IMR-90 (cell line): ENCODE measurements at regions not wholly inside any gene's neighbourhood (a gene's known extent, or its start where the extent isn't known, plus 50 kb on each side); places are given as distances from the start of the nearest gene placed in this dataset.
"Not testable (repeated sequence)": the region's sequence is repeated elsewhere in the genome, so short reads cannot be mapped to it uniquely, and the experiment has no call there.

ENCODE experiments used
- ATAC-seq: fragments of 200-7000 bp; cut with Tn5 transposase; 2 replicates; pipeline ENCODE4 v1.9.1; 2020; ENCODE audit warnings: low read depth, mild to moderate bottlenecking, moderate library complexity
- BruUV-seq: library from RNA; stranded (reverse); fragments of 400-500 nt; replicated peaks from 2 replicates; lab custom pipeline; 2021; lab: Mats Ljungman, UMichigan
- CTCF ChIA-PET: fragments of 300-600 bp; formaldehyde crosslinking; extraction: SDS; loops from one replicate; lab custom pipeline; 2021; ENCODE audit warnings: antibody characterized with exemption; lab: Yijun Ruan, JAX
- POLR2A ChIA-PET: fragments of 300-600 bp; sonication (Branson Sonifier 250); formaldehyde crosslinking; loops from one replicate; lab custom pipeline; 2022; ENCODE audit warnings: antibody characterized with exemption; ENCODE audit not compliant: unreplicated experiment; lab: Charles Lee
- DNase-seq: peaks from one replicate; pipeline ENCODE4 v3.0.0; 2013
- H2AFZ ChIP-seq: replicated peaks from 2 replicates; pipeline ENCODE3; 2013; ENCODE audit warnings: low read length, mild to moderate bottlenecking; ENCODE audit not compliant: poor library complexity
- H2AK5ac ChIP-seq: 2 replicates; pipeline ENCODE4 v1.6.1; 2013; ENCODE audit warnings: low read depth, low read length, inconsistent platforms
- H2AK9ac ChIP-seq: replicated peaks from 2 replicates; pipeline ENCODE3; 2013; ENCODE audit warnings: mild to moderate bottlenecking, low read depth, low read length, moderate library complexity; ENCODE audit not compliant: poor library complexity
- H2BK120ac ChIP-seq: 2 replicates; pipeline ENCODE4 v1.6.1; 2013; ENCODE audit warnings: low read depth, low read length, inconsistent platforms
- H2BK15ac ChIP-seq: 3 replicates; pipeline ENCODE4 v1.6.1; 2013; ENCODE audit warnings: low read depth, low read length, inconsistent platforms
- H2BK20ac ChIP-seq: 2 replicates; pipeline ENCODE4 v1.6.1; 2013; ENCODE audit warnings: low read depth, mild to moderate bottlenecking, inconsistent platforms, low read length, moderate library complexity
- H2BK5ac ChIP-seq: 2 replicates; pipeline ENCODE4 v1.6.1; 2013; ENCODE audit warnings: mild to moderate bottlenecking, low read depth, low read length, inconsistent platforms; ENCODE audit not compliant: poor library complexity, severe bottlenecking
- H3K14ac ChIP-seq: replicated peaks from 2 replicates; pipeline ENCODE4 v1.6.1; 2013; ENCODE audit warnings: low read depth, low read length, inconsistent platforms
- H3K18ac ChIP-seq: 2 replicates; pipeline ENCODE4 v1.6.1; 2013; ENCODE audit warnings: low read depth, low read length, control low read depth
- H3K23ac ChIP-seq: 2 replicates; pipeline ENCODE4 v1.6.1; 2013; ENCODE audit warnings: low read depth, low read length, inconsistent platforms
- H3K27ac ChIP-seq: 2 replicates; pipeline ENCODE4 v1.5.1; 2013; ENCODE audit warnings: mild to moderate bottlenecking, control low read depth, low read length; ENCODE audit not compliant: insufficient read depth
- H3K27me3 ChIP-seq: 2 replicates; pipeline ENCODE4 v1.6.1; 2013; ENCODE audit warnings: low read length; ENCODE audit not compliant: control insufficient read depth, insufficient read depth
- H3K36me3 ChIP-seq: 2 replicates; pipeline ENCODE4 v1.6.1; 2013; ENCODE audit warnings: low read length, mixed read lengths; ENCODE audit not compliant: control insufficient read depth, insufficient read depth
- H3K4ac ChIP-seq: 2 replicates; pipeline ENCODE4 v1.6.1; 2013; ENCODE audit warnings: low read depth, low read length, inconsistent platforms
- H3K4me1 ChIP-seq: 2 replicates; pipeline ENCODE4 v1.6.1; 2013; ENCODE audit warnings: low read length, mixed read lengths; ENCODE audit not compliant: control insufficient read depth, insufficient read depth
- H3K4me2 ChIP-seq: 2 replicates; pipeline ENCODE4 v1.6.1; 2013; ENCODE audit warnings: low read depth, mild to moderate bottlenecking, control low read depth, low read length, moderate library complexity
- H3K4me3 ChIP-seq: 2 replicates; pipeline ENCODE4 v1.5.1; 2013; ENCODE audit warnings: low read depth, mild to moderate bottlenecking, control low read depth, low read length, moderate library complexity; ENCODE audit not compliant: insufficient read depth
- H3K56ac ChIP-seq: 2 replicates; pipeline ENCODE4 v1.6.1; 2013; ENCODE audit warnings: low read length, inconsistent platforms; ENCODE audit not compliant: insufficient read depth; ENCODE audit errors: extremely low read depth
- H3K79me1 ChIP-seq, 2 experiments: 2 replicates each; pipeline ENCODE4 v1.6.1; 2013; ENCODE audit warnings: low read length in 2 of 2, inconsistent platforms in 1 of 2, low read depth in 1 of 2
- H3K9ac ChIP-seq: 2 replicates; pipeline ENCODE4 v1.6.1; 2013; ENCODE audit warnings: low read depth, low read length, control low read depth
- H3K9me1 ChIP-seq: 2 replicates; pipeline ENCODE4 v1.6.1; 2013; ENCODE audit warnings: low read length, inconsistent platforms; ENCODE audit not compliant: insufficient read depth
- H3K9me3 ChIP-seq: 2 replicates; pipeline ENCODE4 v1.6.1; 2013; ENCODE audit warnings: low read length; ENCODE audit not compliant: control insufficient read depth, insufficient read depth
- H4K20me1 ChIP-seq: 2 replicates; pipeline ENCODE4 v1.6.1; 2013; ENCODE audit warnings: low read length, inconsistent platforms; ENCODE audit not compliant: insufficient read depth
- H4K5ac ChIP-seq: 2 replicates; pipeline ENCODE4 v1.6.1; 2013; ENCODE audit warnings: mild to moderate bottlenecking, low read depth, low read length, control low read depth
- H4K8ac ChIP-seq, 2 experiments: 2 replicates each; pipeline ENCODE4 v1.6.1; 2013; ENCODE audit warnings: low read depth in 2 of 2, low read length in 2 of 2, control low read depth in 1 of 2, inconsistent platforms in 1 of 2
- H4K91ac ChIP-seq: 2 replicates; pipeline ENCODE4 v1.6.1; 2013; ENCODE audit warnings: low read depth, low read length, inconsistent platforms; ENCODE audit not compliant: insufficient read depth
- WGBS, 2 experiments: methylation state at CpG; one replicate each; pipeline versions ENCODE4 v1.1.5 to v1.1.7; 2013; ENCODE audit warnings: missing lambda C conversion rate in 2 of 2; ENCODE audit not compliant: insufficient read length in 1 of 2; ENCODE audit errors: extremely low coverage in 2 of 2; 5-methylcytosine and 5-hydroxymethylcytosine counted together
- dilution Hi-C: fragments of 300-500 bp; cut with HindIII; formaldehyde crosslinking; loops from one replicate; pipeline ENCODE4 v1.14.3; 2018; ENCODE audit warnings: low sequenced_read_pairs; ENCODE audit not compliant: unreplicated experiment
- in situ Hi-C: fragments of 300-500 bp; cut with MboI; formaldehyde crosslinking; loops from 3 replicates; pipeline ENCODE4 v1.14.3; 2019; ENCODE audit warnings: low sequenced_read_pairs, inconsistent platforms, mixed read lengths
- intact Hi-C: fragments of 100-400 bp; cut with micrococcal nuclease; formaldehyde crosslinking; loops from 2 replicates; pipeline ENCODE4 v1.10.0; 2022

DNA sequence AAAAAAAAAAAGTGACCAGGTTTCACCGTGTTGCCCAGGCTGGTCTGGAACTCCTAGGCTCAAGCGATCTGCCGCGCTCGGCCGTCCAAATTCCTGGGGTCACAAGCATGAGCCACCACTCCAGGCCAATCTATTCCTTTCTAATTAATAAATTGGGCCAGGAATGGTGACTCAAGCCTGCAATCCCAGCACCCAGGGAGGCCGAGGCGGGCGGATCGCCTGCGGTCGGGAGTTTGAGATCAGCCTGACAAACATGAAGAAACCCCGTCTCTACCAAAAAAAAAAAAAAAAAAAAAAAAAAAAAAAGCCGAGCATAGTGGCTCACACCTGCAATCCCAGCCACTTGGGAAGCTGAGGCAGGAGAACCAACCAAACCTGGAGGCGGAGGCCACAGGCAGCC lies 100.0 kb upstream of the FAN1 start:
- H3K4me3 ChIP-seq, POLR2A ChIA-PET, H3K4me2 ChIP-seq, H3K18ac ChIP-seq, intact Hi-C loops, H2AK9ac ChIP-seq, H3K36me3 ChIP-seq, H2AFZ ChIP-seq, H3K4me1 ChIP-seq, H4K20me1 ChIP-seq, H3K9me3 ChIP-seq, H4K8ac ChIP-seq, H3K23ac ChIP-seq, H3K79me1 ChIP-seq, H3K27me3 ChIP-seq, H3K9me1 ChIP-seq, H4K5ac ChIP-seq, H3K56ac ChIP-seq, H4K91ac ChIP-seq, H3K4ac ChIP-seq, DNase-seq, in situ Hi-C loops, dilution Hi-C loops, H2BK20ac ChIP-seq, BruUV-seq, H2AK5ac ChIP-seq, H2BK15ac ChIP-seq, ATAC-seq, H2BK120ac ChIP-seq, H2BK5ac ChIP-seq, H3K27ac ChIP-seq, H3K9ac ChIP-seq, H3K14ac ChIP-seq, CTCF ChIA-PET: not testable (repeated sequence)
- no CpG with 5 or more reads among the region's 15 CpGs for WGBS, 2 experiments
